SK-N-MC (cell line): ENCODE measurements at regions not wholly inside any gene's neighbourhood (a gene's known extent, or its start where the extent isn't known, plus 50 kb on each side); places are given as distances from the start of the nearest gene placed in this dataset.
A peak's percentile ranks its signal among the peaks of the same experiment; 100 is the strongest.

ENCODE experiments used
- DNase-seq: peaks from one replicate; pipeline ENCODE4 v3.0.0-alpha.2; 2011; ENCODE audit warnings: low read depth, low spot score
- H3K27ac ChIP-seq: fragments of 200-600 bp; sonication (generic); 2 replicates; pipeline ENCODE4 v1.5.1; 2016; ENCODE audit warnings: mixed run types
- H3K36me3 ChIP-seq: fragments of 200-600 bp; sonication (generic); 2 replicates; pipeline ENCODE4 v1.6.1; 2017; ENCODE audit warnings: antibody characterized with exemption, low read length, mixed read lengths; ENCODE audit not compliant: insufficient read depth
- H3K4me3 ChIP-seq: fragments of 200-600 bp; sonication (generic); 2 replicates; pipeline ENCODE4 v1.5.1; 2016
- H3K9ac ChIP-seq: fragments of 200-600 bp; sonication (generic); 2 replicates; pipeline ENCODE4 v1.8.0; 2017; ENCODE audit warnings: mixed run types, mixed read lengths; ENCODE audit not compliant: insufficient read length
- H3K9me3 ChIP-seq: fragments of 200-600 bp; sonication (generic); 2 replicates; pipeline ENCODE4 v1.6.1; 2017; ENCODE audit warnings: low read depth, mild to moderate bottlenecking, antibody characterized with exemption, low read length, moderate library complexity, mixed read lengths
- EZH2 ChIP-seq: fragments of 200-600 bp; sonication (generic); IDR thresholded peaks from one replicate; pipeline ENCODE4 v1.6.1; 2017; ENCODE audit warnings: antibody characterized with exemption
- FOXP2 ChIP-seq: optimal IDR thresholded peaks from 2 replicates; pipeline ENCODE3; 2011; ENCODE audit warnings: mild to moderate bottlenecking, moderate library complexity; ENCODE audit not compliant: insufficient read depth; ENCODE audit errors: extremely low read length, control extremely low read depth
- POLR2AphosphoS5 ChIP-seq: IDR thresholded peaks from 2 replicates; pipeline ENCODE4 v1.6.1; 2012; ENCODE audit warnings: mild to moderate bottlenecking, low read depth, low read length, borderline replicate concordance

- Histone ChIP-seq H3K36me3 (no peaks in the 10 kb centered on the region), H3K9me3 (no peaks in the 10 kb centered on the region), H3K4me3 (no peak overlapping the region), H3K9ac (no peak overlapping the region), H3K27ac (no peak overlapping the region)
- no peak for DNase-seq
- TF ChIP-seq POLR2AphosphoS5 (no peak), FOXP2 (no peak), EZH2 (no peak)
Observed at GRCh38 chr3:154969366-154969765, 110.8 kb upstream of the MME start.

- Histone ChIP-seq H3K36me3 (no peaks in the 10 kb centered on the region), H3K9me3 (no peaks in the 10 kb centered on the region), H3K27ac (no peak overlapping the region), H3K4me3 (no peak overlapping the region), H3K9ac (no peak overlapping the region)
- DNase-seq: no peak
- TF ChIP-seq POLR2AphosphoS5 (no peak), FOXP2 (no peak), EZH2 (no peak)
Observed at GRCh38 chr3:154967090-154967489, 113.0 kb upstream of the MME start.

GRCh38 chr3:154956815-154957214, 123.3 kb upstream of the MME start:
- no peaks in the 10 kb centered on the region for H3K9me3 ChIP-seq
- no peak overlapping the region for H3K9ac ChIP-seq
- H3K27ac ChIP-seq: no peak overlapping the region
- H3K4me3 ChIP-seq: no peak overlapping the region
- DNase-seq: no peak
- H3K36me3 ChIP-seq: no peaks in the 10 kb centered on the region
- TF ChIP-seq EZH2 (no peak), FOXP2 (no peak), POLR2AphosphoS5 (no peak)

GRCh38 chr3:154955907-154956533, 124.1 kb upstream of the MME start:
- DNase-seq: no peak
- H3K36me3 ChIP-seq: no peaks in the 10 kb centered on the region
- H3K27ac ChIP-seq: no peak overlapping the region
- TF ChIP-seq FOXP2 (no peak), EZH2 (no peak), POLR2AphosphoS5 (no peak)
- H3K9ac ChIP-seq: no peak overlapping the region
- H3K9me3 ChIP-seq: no peaks in the 10 kb centered on the region
- no peak overlapping the region for H3K4me3 ChIP-seq

GRCh38 chr3:154954757-154955156, 125.4 kb upstream of the MME start:
- H3K4me3 ChIP-seq: no peak overlapping the region
- no peaks in the 10 kb centered on the region for H3K36me3 ChIP-seq
- no peaks in the 10 kb centered on the region for H3K9me3 ChIP-seq
- peak; percentile 18 for DNase-seq
- H3K9ac ChIP-seq: no peak overlapping the region
- no peak overlapping the region for H3K27ac ChIP-seq
- no peak for TF ChIP-seq POLR2AphosphoS5
- no peak for TF ChIP-seq EZH2
- TF ChIP-seq FOXP2: no peak

GRCh38 chr3:154953538-154953937, 126.6 kb upstream of the MME start:
- no peak overlapping the region for H3K27ac ChIP-seq
- no peak overlapping the region for H3K4me3 ChIP-seq
- no peak for DNase-seq
- H3K36me3 ChIP-seq: no peaks in the 10 kb centered on the region
- H3K9me3 ChIP-seq: no peaks in the 10 kb centered on the region
- no peak overlapping the region for H3K9ac ChIP-seq
- TF ChIP-seq EZH2 (no peak), FOXP2 (no peak), POLR2AphosphoS5 (no peak)

- Histone ChIP-seq H3K27ac (no peak overlapping the region), H3K9ac (no peak overlapping the region), H3K36me3 (no peaks in the 10 kb centered on the region), H3K4me3 (no peak overlapping the region), H3K9me3 (no peaks in the 10 kb centered on the region)
- no peak for TF ChIP-seq FOXP2
- no peak for TF ChIP-seq EZH2
- no peak for TF ChIP-seq POLR2AphosphoS5
- no peak for DNase-seq
Observed at GRCh38 chr3:154952553-154952952, 127.6 kb upstream of the MME start.

GRCh38 chr3:154943981-154944380, 136.1 kb upstream of the MME start:
- H3K9me3 ChIP-seq: no peaks in the 10 kb centered on the region
- TF ChIP-seq POLR2AphosphoS5: no peak
- H3K4me3 ChIP-seq: no peak overlapping the region
- no peak for DNase-seq
- H3K27ac ChIP-seq: no peak overlapping the region
- H3K9ac ChIP-seq: no peak overlapping the region
- no peaks in the 10 kb centered on the region for H3K36me3 ChIP-seq

- TF ChIP-seq FOXP2 (no peak), EZH2 (no peak), POLR2AphosphoS5 (no peak)
- DNase-seq: no peak
- no peaks in the 10 kb centered on the region for H3K36me3 ChIP-seq
- H3K9ac ChIP-seq: no peak overlapping the region
- H3K4me3 ChIP-seq: no peak overlapping the region
- H3K9me3 ChIP-seq: no peaks in the 10 kb centered on the region
- no peak overlapping the region for H3K27ac ChIP-seq
Observed at GRCh38 chr3:154942827-154943226, 137.3 kb upstream of the MME start.
